ENCODE measurements at regions not wholly inside any gene's neighbourhood (a gene's known extent, or its start where the extent isn't known, plus 50 kb on each side); places are given as distances from the start of the nearest gene placed in this dataset.

DNA sequence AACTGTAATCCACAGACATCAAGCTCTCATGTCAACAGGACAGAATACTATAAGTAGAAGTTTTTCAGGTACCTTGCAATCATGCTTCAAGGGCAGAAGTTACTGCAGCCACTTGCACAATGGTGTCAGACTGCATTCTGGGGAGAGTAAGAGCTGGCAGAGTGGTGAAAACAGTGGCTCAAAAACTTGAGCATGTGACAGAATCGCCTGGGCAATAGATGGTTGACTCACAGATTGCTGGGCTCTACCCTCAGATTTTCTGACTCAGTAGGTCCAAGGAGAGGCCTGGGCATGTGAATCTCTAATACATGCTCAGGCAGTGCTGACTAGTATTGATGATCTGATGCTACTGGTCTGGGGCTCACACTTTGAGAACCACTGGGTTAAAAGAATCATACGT, 187.8 kb downstream of the TBX5 start:
- TF ChIP-seq, protein P1, sequence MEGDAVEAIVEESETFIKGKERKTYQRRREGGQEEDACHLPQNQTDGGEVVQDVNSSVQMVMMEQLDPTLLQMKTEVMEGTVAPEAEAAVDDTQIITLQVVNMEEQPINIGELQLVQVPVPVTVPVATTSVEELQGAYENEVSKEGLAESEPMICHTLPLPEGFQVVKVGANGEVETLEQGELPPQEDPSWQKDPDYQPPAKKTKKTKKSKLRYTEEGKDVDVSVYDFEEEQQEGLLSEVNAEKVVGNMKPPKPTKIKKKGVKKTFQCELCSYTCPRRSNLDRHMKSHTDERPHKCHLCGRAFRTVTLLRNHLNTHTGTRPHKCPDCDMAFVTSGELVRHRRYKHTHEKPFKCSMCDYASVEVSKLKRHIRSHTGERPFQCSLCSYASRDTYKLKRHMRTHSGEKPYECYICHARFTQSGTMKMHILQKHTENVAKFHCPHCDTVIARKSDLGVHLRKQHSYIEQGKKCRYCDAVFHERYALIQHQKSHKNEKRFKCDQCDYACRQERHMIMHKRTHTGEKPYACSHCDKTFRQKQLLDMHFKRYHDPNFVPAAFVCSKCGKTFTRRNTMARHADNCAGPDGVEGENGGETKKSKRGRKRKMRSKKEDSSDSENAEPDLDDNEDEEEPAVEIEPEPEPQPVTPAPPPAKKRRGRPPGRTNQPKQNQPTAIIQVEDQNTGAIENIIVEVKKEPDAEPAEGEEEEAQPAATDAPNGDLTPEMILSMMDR (IDR thresholded peaks at IDR 0.05), result no peak
- TF ChIP-seq POLR2A (IDR thresholded peaks at IDR 0.05) (no peak), POLR2AphosphoS5 (IDR thresholded peaks at IDR 0.05) (no peak)
